NCI-H526 (cell line): ENCODE measurements at regions not wholly inside any gene's neighbourhood (a gene's known extent, or its start where the extent isn't known, plus 50 kb on each side); places are given as distances from the start of the nearest gene placed in this dataset.

Experiments used
- DNase-seq, 2 experiments: peaks; one replicate each; lab custom pipeline; 2025; lab: John Stamatoyannopoulos, UW

DNA sequence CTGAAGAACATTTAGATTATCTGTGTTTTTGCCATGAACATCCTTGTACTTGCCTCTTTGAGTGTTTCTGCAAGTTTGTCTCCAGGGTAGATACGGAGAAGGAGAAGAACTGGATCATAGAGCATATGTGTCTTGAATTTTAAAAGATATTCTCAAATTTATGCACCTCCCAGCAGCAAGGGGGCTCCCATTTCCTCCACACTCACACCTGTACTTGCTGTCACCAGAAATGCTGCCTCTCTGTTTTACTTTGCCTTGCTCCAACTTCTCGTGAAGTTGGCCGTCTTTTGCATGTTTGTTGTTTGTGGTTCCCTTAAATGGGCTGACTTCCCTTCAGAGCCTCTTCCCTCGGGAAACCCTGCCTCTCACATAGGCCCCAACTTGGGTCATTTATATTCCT, 171.0 kb downstream of the TFAP2C start:
- DNase-seq = no peak

GRCh38 chr20:56801971-56802755, 173.1 kb downstream of the TFAP2C start:
- no peak for DNase-seq

GRCh38 chr20:56802805-56803204, 173.7 kb downstream of the TFAP2C start:
- no peak for DNase-seq

DNA sequence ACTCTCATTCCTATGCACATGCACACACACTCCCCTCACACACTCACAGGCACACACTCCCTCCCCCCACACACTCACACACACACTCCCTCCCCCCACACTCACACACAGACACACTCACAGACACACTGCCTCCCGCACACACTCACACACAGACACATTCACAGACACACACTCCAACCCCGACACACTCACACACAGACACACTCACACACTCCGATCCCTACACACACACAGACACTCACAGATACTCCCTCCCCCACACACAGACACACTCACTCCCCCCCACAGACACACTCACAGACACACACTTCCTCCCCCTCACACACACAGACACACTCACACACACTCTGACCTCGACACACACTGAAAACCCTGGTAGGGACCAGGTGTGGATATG, 176.2 kb downstream of the TFAP2C start:
- no peak for DNase-seq

DNA sequence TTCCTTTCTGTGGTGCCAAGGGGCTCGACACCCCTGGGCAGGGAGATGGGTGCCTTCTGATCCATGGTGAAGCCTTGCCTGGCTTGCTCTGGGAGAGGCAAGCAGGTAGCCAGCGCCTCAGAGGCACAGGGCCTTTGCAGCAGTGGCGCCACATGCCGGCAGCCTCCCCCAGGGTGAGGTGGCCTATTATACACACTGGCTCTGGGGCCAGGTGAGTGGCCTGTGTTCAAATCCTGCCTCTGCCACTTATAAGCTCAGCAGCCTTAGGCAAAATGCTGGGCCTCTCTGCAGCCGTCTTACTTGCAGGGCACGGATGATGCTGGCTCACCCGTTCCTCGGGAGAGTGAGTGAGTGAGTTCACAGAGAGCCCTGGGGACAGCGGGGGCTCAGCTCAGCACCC, 176.9 kb downstream of the TFAP2C start:
- DNase-seq = no peak

- no peak for DNase-seq
Observed at GRCh38 chr20:56806952-56807517, 177.9 kb downstream of the TFAP2C start.

- DNase-seq = no peak
Observed at GRCh38 chr20:56808117-56808725, 179.1 kb downstream of the TFAP2C start.

- peak; percentile 9 to 38 for DNase-seq
Observed at GRCh38 chr20:56808732-56809131, 179.6 kb downstream of the TFAP2C start.

DNA sequence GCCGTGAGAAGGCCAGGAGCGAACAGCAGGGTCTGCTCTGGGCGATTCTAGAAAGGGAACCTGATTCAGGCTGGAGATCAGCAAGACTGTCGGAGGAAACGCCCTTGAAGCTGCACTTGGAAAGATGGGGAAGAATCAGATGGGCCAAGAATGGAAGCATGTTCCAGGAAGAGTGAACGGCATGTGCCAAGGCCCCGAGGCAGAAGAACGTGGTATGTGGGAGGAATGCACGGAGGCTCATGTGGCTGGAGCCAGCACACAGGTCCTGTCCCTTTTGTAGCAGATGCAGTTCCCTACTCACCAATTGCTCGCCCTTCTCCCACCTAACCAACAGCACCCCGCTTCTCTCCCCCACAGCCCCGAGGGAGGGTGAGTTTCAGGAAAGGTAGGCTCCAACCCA, 180.6 kb downstream of the TFAP2C start:
- no peak for DNase-seq

GRCh38 chr20:56810141-56810540, 181.0 kb downstream of the TFAP2C start:
- DNase-seq = no peak

DNA sequence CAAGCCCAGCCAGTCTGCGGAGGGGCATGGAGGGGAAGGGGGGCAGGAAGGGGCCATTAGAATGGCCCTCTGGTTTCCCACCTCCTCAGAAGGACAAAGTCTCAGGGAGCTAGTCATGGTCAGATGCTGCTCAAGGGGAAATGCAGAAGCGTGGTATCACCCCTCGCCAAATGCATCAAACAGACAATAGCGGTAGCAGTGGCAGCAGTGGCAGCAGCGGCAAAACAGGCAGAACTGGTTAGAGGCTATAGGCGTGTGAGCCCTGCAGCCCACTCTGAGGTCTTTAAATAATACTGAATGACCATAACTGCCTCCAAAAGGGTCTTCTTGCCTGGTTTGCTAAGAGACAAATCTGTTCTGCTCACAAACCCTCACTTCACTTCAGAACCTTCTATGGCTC, 186.7 kb downstream of the TFAP2C start:
- no peak for DNase-seq

- DNase-seq = no peak
Observed at GRCh38 chr20:56816349-56816748, 187.2 kb downstream of the TFAP2C start.

DNA sequence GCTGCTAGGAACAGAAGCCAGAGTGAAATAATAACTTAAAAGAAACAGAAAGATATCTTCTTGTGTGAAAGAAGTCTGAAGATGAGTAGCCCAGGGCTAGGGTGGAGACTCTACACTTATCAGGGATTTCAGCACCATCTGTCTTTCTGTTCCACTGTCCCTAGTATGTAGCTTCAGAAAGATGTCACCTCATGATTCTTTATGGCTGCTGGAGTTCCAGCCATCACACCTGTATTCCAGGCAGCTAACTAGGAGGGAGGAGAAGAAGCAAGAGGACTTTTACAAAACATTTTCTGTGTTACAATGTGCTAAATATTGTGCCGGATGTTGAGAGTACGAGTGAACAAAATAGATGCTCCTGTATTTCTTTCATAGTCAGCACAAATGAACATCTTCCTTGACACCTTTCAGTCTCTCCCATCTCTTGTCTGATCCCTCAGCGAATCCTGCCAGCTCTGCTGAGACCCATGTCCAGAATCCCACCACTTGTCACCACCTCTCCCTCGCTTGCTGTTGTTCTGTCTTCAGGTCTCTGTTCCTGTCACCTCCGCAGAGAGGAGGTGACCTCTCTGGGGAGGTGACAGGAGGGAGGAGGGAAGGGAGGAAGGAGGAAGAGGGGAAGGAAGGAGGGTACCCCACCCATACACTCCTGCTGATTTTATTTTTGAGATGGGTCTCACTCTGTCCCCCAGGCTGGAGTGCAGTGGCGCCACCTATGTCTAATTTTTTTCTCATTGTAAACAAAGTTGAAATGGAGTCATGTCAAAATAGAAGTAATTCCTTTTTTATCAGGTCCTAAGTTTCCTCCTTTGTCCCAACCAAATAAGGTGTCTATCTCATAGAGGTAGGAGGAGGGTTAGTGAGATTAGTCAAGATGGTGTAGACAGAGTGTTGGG, 188.9 kb downstream of the TFAP2C start:
- DNase-seq = peak in 1 of 2 experiments; percentile 19

GRCh38 chr20:56820984-56821383, 191.9 kb downstream of the TFAP2C start:
- DNase-seq = no peak

DNA sequence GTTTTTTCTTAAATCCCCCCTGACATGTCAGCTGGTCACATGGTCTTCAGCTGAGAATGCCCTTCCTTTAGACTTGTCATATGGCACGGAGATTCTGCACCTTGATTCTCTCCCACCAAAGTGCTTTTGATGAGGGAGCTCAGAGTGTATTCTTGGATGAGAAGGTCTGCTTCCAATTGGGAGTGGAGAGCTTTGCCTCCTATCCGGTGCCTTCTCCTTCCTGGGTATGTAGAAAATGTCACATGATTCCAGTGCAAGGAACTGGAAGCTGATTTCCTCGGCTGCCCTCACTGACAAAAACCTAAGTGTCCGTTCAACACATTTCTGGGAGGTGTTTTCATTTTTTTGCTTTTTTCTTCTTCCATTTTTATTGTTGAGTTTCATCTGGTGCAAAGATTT, 197.2 kb downstream of the TFAP2C start:
- no peak for DNase-seq

DNA sequence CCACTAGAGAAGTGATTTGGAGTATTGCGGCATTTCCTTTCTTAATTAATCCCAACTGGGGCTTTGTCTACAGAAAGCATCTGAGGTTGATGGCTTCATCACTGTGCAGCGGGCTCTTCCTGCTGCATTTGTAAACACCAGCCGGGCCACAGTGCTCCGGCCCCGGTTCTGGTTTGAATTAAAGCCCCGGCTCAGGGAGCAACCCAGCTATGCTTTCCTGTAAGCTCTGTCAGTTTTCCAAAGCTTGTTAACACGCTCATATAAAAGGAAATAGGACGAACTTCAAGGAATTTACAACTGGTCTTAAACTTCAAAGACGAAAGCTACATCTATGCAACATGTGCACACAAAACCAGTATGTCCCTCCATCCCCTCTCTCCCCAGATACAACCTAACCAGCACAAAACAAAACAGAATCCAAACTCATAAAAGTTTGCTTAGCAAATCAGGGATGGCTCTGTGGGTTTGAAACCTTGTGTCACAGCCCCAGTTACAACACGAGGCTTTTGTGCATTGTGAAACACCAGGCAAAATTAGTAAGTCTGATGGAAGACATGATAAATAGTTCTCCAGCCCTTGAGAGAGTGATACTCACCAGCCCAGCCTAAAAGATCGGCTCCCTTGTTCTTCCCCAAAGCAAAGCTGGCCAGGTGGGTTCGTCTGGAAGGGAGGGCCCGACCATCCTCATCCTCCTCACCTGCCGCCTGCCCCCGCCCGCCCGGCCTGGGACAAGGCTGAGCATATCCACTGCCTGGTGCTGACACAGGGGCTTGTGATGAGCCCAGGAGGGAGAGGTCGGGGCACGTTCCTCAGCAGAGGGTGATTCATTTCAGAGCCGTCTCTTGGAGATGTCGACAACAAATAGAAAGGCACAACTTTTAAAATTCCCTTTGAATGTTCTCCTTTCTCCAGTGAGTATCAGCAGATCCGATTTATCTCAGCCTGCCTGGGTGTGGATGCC, 197.9 kb downstream of the TFAP2C start:
- no peak for DNase-seq

DNA sequence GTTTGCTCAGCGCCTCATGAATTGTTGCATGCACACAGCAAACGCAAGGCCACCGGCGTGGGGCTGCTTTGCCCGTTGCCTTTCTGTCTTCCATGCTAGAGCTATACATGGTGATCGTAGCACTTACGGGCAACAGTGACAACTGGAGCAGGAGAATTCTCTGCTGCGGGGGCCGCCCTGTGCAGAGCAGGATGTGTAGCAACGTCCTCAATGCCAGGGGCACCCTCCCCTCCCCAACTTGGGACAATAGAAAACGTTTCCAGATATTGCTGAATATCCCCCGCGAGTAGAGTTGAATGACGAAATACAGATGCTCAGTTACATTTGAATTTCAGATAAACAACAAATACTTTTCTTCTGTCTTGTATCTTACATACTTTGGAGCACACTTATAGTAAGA, 198.7 kb downstream of the TFAP2C start:
- no peak for DNase-seq

DNA sequence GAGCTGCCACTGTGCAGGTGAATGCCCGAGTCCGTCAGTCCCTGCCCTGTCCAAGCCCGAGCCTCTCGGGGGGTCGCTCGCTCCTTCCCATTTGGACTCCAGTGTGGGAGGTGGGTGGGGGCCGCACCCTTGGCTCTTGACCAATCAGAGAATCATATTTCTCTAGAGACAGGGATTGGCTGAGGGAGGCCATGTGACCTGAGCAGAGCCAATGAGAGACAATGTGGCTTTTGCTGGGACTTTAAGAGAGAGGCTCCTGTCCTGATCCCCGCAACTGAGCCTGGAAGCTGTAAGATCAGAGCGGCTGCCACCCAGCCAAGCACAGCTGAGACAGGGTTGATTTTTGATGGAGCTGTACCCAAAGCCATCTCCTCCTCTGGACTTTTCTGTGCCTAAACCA, 199.3 kb downstream of the TFAP2C start:
- DNase-seq = no peak

DNA sequence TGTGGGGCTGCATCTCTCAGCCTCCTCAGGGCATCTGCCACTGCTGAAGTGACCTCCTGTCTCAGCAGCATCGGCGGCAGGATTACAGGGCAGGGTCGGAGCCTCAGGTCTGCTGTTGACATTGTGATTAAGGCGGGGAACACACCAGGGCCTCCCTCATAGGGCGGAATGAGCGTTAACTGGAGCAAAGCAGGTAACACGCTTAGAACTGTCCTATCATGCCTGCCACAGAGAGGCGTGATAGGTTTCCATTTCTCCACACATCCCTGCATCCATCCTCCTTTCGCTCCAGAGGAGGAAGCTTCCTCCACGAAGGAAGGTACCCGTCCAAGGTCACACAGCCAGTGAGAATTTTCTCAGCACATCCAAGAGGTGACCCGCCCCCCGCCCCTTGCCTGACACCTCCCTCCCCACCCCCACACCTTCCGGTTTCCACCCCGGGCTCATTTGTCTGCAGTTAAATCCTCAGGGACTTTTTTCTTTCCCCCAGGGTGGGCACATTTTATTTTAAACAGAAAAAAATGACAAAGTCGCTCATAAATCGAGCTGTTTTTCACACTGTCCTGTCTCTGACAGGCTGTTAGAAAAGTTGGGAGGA, 200.8 kb downstream of the TFAP2C start:
- peak in 1 of 2 experiments; percentile 48 for DNase-seq

- no peak for DNase-seq
Observed at GRCh38 chr20:56831795-56832194, 202.7 kb downstream of the TFAP2C start.

- DNase-seq = no peak
Observed at GRCh38 chr20:56833427-56833826, 204.3 kb downstream of the TFAP2C start.
